ENCODE measurements at regions not wholly inside any gene's neighbourhood (a gene's known extent, or its start where the extent isn't known, plus 50 kb on each side); places are given as distances from the start of the nearest gene placed in this dataset.

DNA sequence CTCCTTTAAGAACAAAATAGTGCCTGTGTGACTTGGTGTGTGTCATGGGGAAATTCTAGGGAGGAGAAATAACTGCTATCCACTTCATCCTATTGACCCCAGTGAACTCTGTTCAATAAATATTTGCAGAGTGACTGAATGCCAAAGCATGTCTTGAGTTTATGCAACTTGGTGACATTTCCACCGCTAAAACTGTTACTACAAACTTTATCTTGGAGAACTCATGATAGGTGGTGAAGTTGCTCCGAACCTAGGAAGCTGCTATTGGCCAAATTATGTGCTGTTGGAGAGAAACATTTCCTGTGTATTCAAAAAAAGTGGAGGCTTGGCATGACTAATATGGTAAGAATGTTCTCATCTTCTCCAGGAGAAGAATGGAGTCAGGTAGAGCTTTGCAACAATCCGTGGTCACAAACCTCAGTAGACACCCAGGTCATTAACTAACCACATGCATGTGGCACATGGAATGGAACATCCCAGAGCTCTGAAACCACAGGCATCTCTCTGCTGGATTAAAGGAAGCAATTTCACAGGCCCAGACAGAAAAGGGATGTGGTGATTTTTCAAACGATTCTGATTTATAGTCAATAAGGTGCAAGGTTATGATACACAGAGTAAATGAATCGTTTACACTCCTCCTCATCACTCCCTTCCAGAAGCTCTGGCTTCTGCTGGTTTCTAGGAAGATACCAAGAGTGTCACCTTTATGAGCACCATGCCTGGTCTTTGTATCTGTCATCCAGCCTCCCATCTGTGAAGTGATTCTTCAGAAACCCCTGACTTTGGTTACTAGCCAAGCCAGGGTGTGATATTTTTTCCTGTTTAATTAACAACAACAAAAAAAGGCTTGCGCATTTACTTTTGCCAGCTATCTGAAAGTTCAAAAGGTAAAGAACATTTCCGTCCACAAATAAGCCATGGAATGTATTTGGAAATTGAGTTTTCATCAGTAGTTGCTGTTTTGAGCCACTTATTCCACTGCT, 361.1 kb downstream of the TGFB2 start:
- H3K4me3 ChIP-seq (ENCODE audit: low read depth, low read length): no peak overlapping the region
- peak; percentile 97 for DNase-seq (ENCODE audit: low read depth)
- TF ChIP-seq, protein P1, sequence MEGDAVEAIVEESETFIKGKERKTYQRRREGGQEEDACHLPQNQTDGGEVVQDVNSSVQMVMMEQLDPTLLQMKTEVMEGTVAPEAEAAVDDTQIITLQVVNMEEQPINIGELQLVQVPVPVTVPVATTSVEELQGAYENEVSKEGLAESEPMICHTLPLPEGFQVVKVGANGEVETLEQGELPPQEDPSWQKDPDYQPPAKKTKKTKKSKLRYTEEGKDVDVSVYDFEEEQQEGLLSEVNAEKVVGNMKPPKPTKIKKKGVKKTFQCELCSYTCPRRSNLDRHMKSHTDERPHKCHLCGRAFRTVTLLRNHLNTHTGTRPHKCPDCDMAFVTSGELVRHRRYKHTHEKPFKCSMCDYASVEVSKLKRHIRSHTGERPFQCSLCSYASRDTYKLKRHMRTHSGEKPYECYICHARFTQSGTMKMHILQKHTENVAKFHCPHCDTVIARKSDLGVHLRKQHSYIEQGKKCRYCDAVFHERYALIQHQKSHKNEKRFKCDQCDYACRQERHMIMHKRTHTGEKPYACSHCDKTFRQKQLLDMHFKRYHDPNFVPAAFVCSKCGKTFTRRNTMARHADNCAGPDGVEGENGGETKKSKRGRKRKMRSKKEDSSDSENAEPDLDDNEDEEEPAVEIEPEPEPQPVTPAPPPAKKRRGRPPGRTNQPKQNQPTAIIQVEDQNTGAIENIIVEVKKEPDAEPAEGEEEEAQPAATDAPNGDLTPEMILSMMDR (IDR thresholded peaks at IDR 0.05; ENCODE audit: insufficient read depth, low read length): no peak

- TF ChIP-seq, protein P1 (IDR thresholded peaks at IDR 0.05; ENCODE audit: insufficient read depth, low read length): no peak
- no peak overlapping the region for H3K4me3 ChIP-seq (ENCODE audit: low read depth, low read length)
- DNase-seq (ENCODE audit: low read depth): peak; percentile 24
These were observed 365.9 kb downstream of the TGFB2 start for GRCh38 chr1:218711001-218711400.

GRCh38 chr1:218711884-218712674, 366.9 kb downstream of the TGFB2 start:
- DNase-seq (ENCODE audit: low read depth): peak; percentile 83
- no peak overlapping the region for H3K4me3 ChIP-seq (ENCODE audit: low read depth, low read length)
- TF ChIP-seq, protein P1 (IDR thresholded peaks at IDR 0.05; ENCODE audit: insufficient read depth, low read length): no peak

DNA sequence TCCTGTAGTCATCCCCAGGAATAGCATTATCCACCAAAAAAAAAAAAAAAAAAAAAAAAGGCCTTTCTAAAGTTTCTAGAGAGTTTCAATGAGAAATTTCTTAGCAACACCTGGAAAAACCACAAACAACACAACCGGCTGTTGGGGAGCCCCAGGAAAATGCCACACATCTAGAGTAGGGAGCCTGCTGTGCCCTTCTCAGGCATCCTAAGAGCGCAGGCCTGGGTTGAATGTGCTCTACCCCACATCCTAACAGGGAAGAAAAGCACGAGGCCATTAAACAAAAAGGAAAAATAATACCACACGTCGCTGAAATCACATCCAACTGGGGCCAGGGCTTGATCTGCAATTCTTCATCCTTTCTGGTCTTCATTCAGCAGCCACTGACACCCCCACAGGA, 367.5 kb downstream of the TGFB2 start:
- H3K4me3 ChIP-seq (ENCODE audit: low read depth, low read length): no peak overlapping the region
- DNase-seq (ENCODE audit: low read depth): no peak
- TF ChIP-seq, protein P1 (IDR thresholded peaks at IDR 0.05; ENCODE audit: insufficient read depth, low read length): no peak

DNA sequence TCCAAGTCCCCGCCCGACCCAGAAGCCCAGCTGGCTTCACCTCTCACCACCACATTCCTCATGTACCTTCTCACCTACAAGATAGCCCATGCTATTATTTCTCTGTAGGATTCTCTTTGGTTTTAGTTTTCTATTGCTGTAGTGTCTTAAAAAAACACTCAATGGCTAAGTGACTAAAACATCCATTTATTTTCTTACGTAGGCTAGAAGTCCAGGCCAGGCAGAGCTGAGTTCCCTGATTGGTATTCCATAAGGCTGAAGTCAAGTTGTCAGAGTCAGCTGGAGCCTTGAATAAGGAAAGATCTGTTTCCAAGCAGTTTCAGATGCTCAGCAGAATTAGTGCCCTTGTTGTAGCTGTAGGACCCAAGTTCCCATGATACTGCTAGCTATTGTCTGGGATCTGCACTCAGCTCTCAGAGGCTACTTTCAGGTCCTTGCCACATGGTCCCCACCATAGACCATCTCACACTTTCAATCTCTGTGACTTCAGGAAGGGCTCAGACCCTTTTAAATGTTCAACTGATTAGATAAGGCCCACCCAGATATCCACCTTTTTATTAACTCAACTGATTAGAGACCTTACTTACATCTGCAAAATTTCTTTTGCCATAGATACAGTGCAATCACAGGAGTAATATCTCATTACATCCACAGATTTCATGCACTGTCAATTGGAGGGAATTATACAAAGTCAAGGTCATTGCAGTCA, 371.0 kb downstream of the TGFB2 start:
- DNase-seq (ENCODE audit: low read depth): no peak
- no peak overlapping the region for H3K4me3 ChIP-seq (ENCODE audit: low read depth, low read length)
- TF ChIP-seq, protein P1 (IDR thresholded peaks at IDR 0.05; ENCODE audit: insufficient read depth, low read length): no peak

DNA sequence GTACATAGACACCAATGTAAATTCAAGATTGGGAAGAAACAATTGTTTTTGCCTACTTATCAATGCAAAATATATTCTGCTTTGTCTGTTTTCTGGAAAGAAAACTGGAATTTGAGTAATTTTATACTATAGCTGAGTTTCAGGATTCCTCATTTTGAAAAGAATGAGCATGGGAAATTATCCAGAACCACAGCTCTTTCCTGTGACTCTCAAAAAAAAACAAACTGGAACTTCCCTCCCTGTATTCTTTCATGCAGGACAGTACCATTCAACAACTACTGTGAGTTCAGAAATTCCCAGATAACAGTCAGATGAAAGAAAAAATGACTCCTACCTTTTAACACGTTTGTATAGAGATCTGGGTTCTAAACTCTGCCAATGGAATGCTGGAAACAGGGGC, 372.4 kb downstream of the TGFB2 start:
- TF ChIP-seq, protein P1 (IDR thresholded peaks at IDR 0.05; ENCODE audit: insufficient read depth, low read length): no peak
- H3K4me3 ChIP-seq (ENCODE audit: low read depth, low read length): no peak overlapping the region
- peak; percentile 81 for DNase-seq (ENCODE audit: low read depth)

Measured in fibroblast of the aortic adventitia (primary cell).